IMR-90 (cell line): ENCODE measurements at regions not wholly inside any gene's neighbourhood (a gene's known extent, or its start where the extent isn't known, plus 50 kb on each side); places are given as distances from the start of the nearest gene placed in this dataset.
"Not testable (repeated sequence)": the region's sequence is repeated elsewhere in the genome, so short reads cannot be mapped to it uniquely, and the experiment has no call there.

Experiments used
- ATAC-seq: fragments of 200-7000 bp; cut with Tn5 transposase; 2 replicates; pipeline ENCODE4 v1.9.1; 2020; ENCODE audit warnings: low read depth, mild to moderate bottlenecking, moderate library complexity
- BruUV-seq: library from RNA; stranded (reverse); fragments of 400-500 nt; replicated peaks from 2 replicates; lab custom pipeline; 2021; lab: Mats Ljungman, UMichigan
- CTCF ChIA-PET: fragments of 300-600 bp; formaldehyde crosslinking; extraction: SDS; loops from one replicate; lab custom pipeline; 2021; ENCODE audit warnings: antibody characterized with exemption; lab: Yijun Ruan, JAX
- POLR2A ChIA-PET: fragments of 300-600 bp; sonication (Branson Sonifier 250); formaldehyde crosslinking; loops from one replicate; lab custom pipeline; 2022; ENCODE audit warnings: antibody characterized with exemption; ENCODE audit not compliant: unreplicated experiment; lab: Charles Lee
- DNase-seq: peaks from one replicate; pipeline ENCODE4 v3.0.0; 2013
- H2AFZ ChIP-seq: replicated peaks from 2 replicates; pipeline ENCODE3; 2013; ENCODE audit warnings: low read length, mild to moderate bottlenecking; ENCODE audit not compliant: poor library complexity
- H2AK5ac ChIP-seq: 2 replicates; pipeline ENCODE4 v1.6.1; 2013; ENCODE audit warnings: low read depth, low read length, inconsistent platforms
- H2AK9ac ChIP-seq: replicated peaks from 2 replicates; pipeline ENCODE3; 2013; ENCODE audit warnings: mild to moderate bottlenecking, low read depth, low read length, moderate library complexity; ENCODE audit not compliant: poor library complexity
- H2BK120ac ChIP-seq: 2 replicates; pipeline ENCODE4 v1.6.1; 2013; ENCODE audit warnings: low read depth, low read length, inconsistent platforms
- H2BK15ac ChIP-seq: 3 replicates; pipeline ENCODE4 v1.6.1; 2013; ENCODE audit warnings: low read depth, low read length, inconsistent platforms
- H2BK20ac ChIP-seq: 2 replicates; pipeline ENCODE4 v1.6.1; 2013; ENCODE audit warnings: low read depth, mild to moderate bottlenecking, inconsistent platforms, low read length, moderate library complexity
- H2BK5ac ChIP-seq: 2 replicates; pipeline ENCODE4 v1.6.1; 2013; ENCODE audit warnings: mild to moderate bottlenecking, low read depth, low read length, inconsistent platforms; ENCODE audit not compliant: poor library complexity, severe bottlenecking
- H3K14ac ChIP-seq: replicated peaks from 2 replicates; pipeline ENCODE4 v1.6.1; 2013; ENCODE audit warnings: low read depth, low read length, inconsistent platforms
- H3K18ac ChIP-seq: 2 replicates; pipeline ENCODE4 v1.6.1; 2013; ENCODE audit warnings: low read depth, low read length, control low read depth
- H3K23ac ChIP-seq: 2 replicates; pipeline ENCODE4 v1.6.1; 2013; ENCODE audit warnings: low read depth, low read length, inconsistent platforms
- H3K27ac ChIP-seq: 2 replicates; pipeline ENCODE4 v1.5.1; 2013; ENCODE audit warnings: mild to moderate bottlenecking, control low read depth, low read length; ENCODE audit not compliant: insufficient read depth
- H3K27me3 ChIP-seq: 2 replicates; pipeline ENCODE4 v1.6.1; 2013; ENCODE audit warnings: low read length; ENCODE audit not compliant: control insufficient read depth, insufficient read depth
- H3K36me3 ChIP-seq: 2 replicates; pipeline ENCODE4 v1.6.1; 2013; ENCODE audit warnings: low read length, mixed read lengths; ENCODE audit not compliant: control insufficient read depth, insufficient read depth
- H3K4ac ChIP-seq: 2 replicates; pipeline ENCODE4 v1.6.1; 2013; ENCODE audit warnings: low read depth, low read length, inconsistent platforms
- H3K4me1 ChIP-seq: 2 replicates; pipeline ENCODE4 v1.6.1; 2013; ENCODE audit warnings: low read length, mixed read lengths; ENCODE audit not compliant: control insufficient read depth, insufficient read depth
- H3K4me2 ChIP-seq: 2 replicates; pipeline ENCODE4 v1.6.1; 2013; ENCODE audit warnings: low read depth, mild to moderate bottlenecking, control low read depth, low read length, moderate library complexity
- H3K4me3 ChIP-seq: 2 replicates; pipeline ENCODE4 v1.5.1; 2013; ENCODE audit warnings: low read depth, mild to moderate bottlenecking, control low read depth, low read length, moderate library complexity; ENCODE audit not compliant: insufficient read depth
- H3K56ac ChIP-seq: 2 replicates; pipeline ENCODE4 v1.6.1; 2013; ENCODE audit warnings: low read length, inconsistent platforms; ENCODE audit not compliant: insufficient read depth; ENCODE audit errors: extremely low read depth
- H3K79me1 ChIP-seq, 2 experiments: 2 replicates each; pipeline ENCODE4 v1.6.1; 2013; ENCODE audit warnings: low read length in 2 of 2, inconsistent platforms in 1 of 2, low read depth in 1 of 2
- H3K9ac ChIP-seq: 2 replicates; pipeline ENCODE4 v1.6.1; 2013; ENCODE audit warnings: low read depth, low read length, control low read depth
- H3K9me1 ChIP-seq: 2 replicates; pipeline ENCODE4 v1.6.1; 2013; ENCODE audit warnings: low read length, inconsistent platforms; ENCODE audit not compliant: insufficient read depth
- H3K9me3 ChIP-seq: 2 replicates; pipeline ENCODE4 v1.6.1; 2013; ENCODE audit warnings: low read length; ENCODE audit not compliant: control insufficient read depth, insufficient read depth
- H4K20me1 ChIP-seq: 2 replicates; pipeline ENCODE4 v1.6.1; 2013; ENCODE audit warnings: low read length, inconsistent platforms; ENCODE audit not compliant: insufficient read depth
- H4K5ac ChIP-seq: 2 replicates; pipeline ENCODE4 v1.6.1; 2013; ENCODE audit warnings: mild to moderate bottlenecking, low read depth, low read length, control low read depth
- H4K8ac ChIP-seq, 2 experiments: 2 replicates each; pipeline ENCODE4 v1.6.1; 2013; ENCODE audit warnings: low read depth in 2 of 2, low read length in 2 of 2, control low read depth in 1 of 2, inconsistent platforms in 1 of 2
- H4K91ac ChIP-seq: 2 replicates; pipeline ENCODE4 v1.6.1; 2013; ENCODE audit warnings: low read depth, low read length, inconsistent platforms; ENCODE audit not compliant: insufficient read depth
- WGBS, 2 experiments: methylation state at CpG; one replicate each; pipeline versions ENCODE4 v1.1.5 to v1.1.7; 2013; ENCODE audit warnings: missing lambda C conversion rate in 2 of 2; ENCODE audit not compliant: insufficient read length in 1 of 2; ENCODE audit errors: extremely low coverage in 2 of 2; 5-methylcytosine and 5-hydroxymethylcytosine counted together
- dilution Hi-C: fragments of 300-500 bp; cut with HindIII; formaldehyde crosslinking; loops from one replicate; pipeline ENCODE4 v1.14.3; 2018; ENCODE audit warnings: low sequenced_read_pairs; ENCODE audit not compliant: unreplicated experiment
- in situ Hi-C: fragments of 300-500 bp; cut with MboI; formaldehyde crosslinking; loops from 3 replicates; pipeline ENCODE4 v1.14.3; 2019; ENCODE audit warnings: low sequenced_read_pairs, inconsistent platforms, mixed read lengths
- intact Hi-C: fragments of 100-400 bp; cut with micrococcal nuclease; formaldehyde crosslinking; loops from 2 replicates; pipeline ENCODE4 v1.10.0; 2022

- DNase-seq: not testable (repeated sequence)
Observed at GRCh38 chr1:149673231-149673909, 89.7 kb downstream of the PPIAL4C start.

GRCh38 chr1:149674921-149675320 is 91.3 kb downstream of the PPIAL4C start:
- H2BK120ac ChIP-seq, H3K14ac ChIP-seq, in situ Hi-C loops, H2AK9ac ChIP-seq, H3K9me1 ChIP-seq, H3K9me3 ChIP-seq, ATAC-seq, H2AK5ac ChIP-seq, H4K5ac ChIP-seq, H3K9ac ChIP-seq, H3K4me3 ChIP-seq, intact Hi-C loops, H4K91ac ChIP-seq, H2AFZ ChIP-seq, H3K27me3 ChIP-seq, H4K20me1 ChIP-seq, CTCF ChIA-PET, H2BK5ac ChIP-seq, H4K8ac ChIP-seq, POLR2A ChIA-PET, H2BK15ac ChIP-seq, BruUV-seq, DNase-seq, H3K79me1 ChIP-seq, dilution Hi-C loops, H3K18ac ChIP-seq, H3K4ac ChIP-seq, H3K4me2 ChIP-seq, H3K36me3 ChIP-seq, H3K23ac ChIP-seq, H3K27ac ChIP-seq, H2BK20ac ChIP-seq, H3K56ac ChIP-seq, H3K4me1 ChIP-seq: not testable (repeated sequence)
- no CpG with 5 or more reads among the region's 23 CpGs for WGBS, 2 experiments

More at GRCh38 chr1:149673231-149673909, 89.7 kb downstream of the PPIAL4C start:
- H3K79me1 ChIP-seq, H4K20me1 ChIP-seq, CTCF ChIA-PET, H3K56ac ChIP-seq, H3K14ac ChIP-seq, H3K9me3 ChIP-seq, H2AK5ac ChIP-seq, in situ Hi-C loops, H2AK9ac ChIP-seq, H2BK5ac ChIP-seq, H3K27ac ChIP-seq, H3K18ac ChIP-seq, H3K9ac ChIP-seq, H2BK20ac ChIP-seq, H3K4me1 ChIP-seq, H3K36me3 ChIP-seq, H4K8ac ChIP-seq, H3K4me2 ChIP-seq, H4K5ac ChIP-seq, H2AFZ ChIP-seq, H2BK15ac ChIP-seq, H3K9me1 ChIP-seq, ATAC-seq, H4K91ac ChIP-seq, BruUV-seq, POLR2A ChIA-PET, H3K4ac ChIP-seq, H3K4me3 ChIP-seq, H2BK120ac ChIP-seq, intact Hi-C loops, H3K23ac ChIP-seq, dilution Hi-C loops, H3K27me3 ChIP-seq: not testable (repeated sequence)
- WGBS, 2 experiments: no CpG with 5 or more reads among the region's 4 CpGs
